VCaP (cell line): ENCODE measurements at regions not wholly inside any gene's neighbourhood (a gene's known extent, or its start where the extent isn't known, plus 50 kb on each side); places are given as distances from the start of the nearest gene placed in this dataset.

Experiments
- H3K27ac ChIP-seq: fragments of 450-650 bp; 2 replicates; pipeline ENCODE4 v1.5.1; 2017
- TF ChIP-seq, protein P1 (sequence below): fragments of 450-650 bp; conservative IDR thresholded peaks from 2 replicates; pipeline ENCODE4 v1.5.1; 2017; ENCODE audit warnings: mild to moderate bottlenecking, moderate library complexity

DNA sequence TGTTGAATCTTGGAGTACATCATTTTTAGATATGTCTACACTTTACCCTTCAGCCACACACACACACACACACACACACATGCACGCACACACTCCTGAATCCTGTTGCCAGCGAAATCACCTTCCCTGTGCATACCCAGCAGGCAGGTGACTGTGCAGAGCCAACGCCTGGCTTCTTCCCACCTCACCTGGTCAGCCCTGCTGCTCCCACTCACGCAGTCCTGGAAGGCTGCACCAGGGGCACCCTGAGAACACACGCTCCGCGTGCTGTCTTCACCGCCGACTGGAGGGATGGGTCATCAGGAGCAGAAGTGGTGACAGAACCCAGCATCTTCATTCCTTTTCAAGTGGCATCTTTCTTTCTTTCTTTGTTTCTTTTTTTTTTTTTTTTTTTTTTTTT, 94.6 kb downstream of the TBXT start:
- no peak overlapping the region for H3K27ac ChIP-seq
- TF ChIP-seq, protein P1, sequence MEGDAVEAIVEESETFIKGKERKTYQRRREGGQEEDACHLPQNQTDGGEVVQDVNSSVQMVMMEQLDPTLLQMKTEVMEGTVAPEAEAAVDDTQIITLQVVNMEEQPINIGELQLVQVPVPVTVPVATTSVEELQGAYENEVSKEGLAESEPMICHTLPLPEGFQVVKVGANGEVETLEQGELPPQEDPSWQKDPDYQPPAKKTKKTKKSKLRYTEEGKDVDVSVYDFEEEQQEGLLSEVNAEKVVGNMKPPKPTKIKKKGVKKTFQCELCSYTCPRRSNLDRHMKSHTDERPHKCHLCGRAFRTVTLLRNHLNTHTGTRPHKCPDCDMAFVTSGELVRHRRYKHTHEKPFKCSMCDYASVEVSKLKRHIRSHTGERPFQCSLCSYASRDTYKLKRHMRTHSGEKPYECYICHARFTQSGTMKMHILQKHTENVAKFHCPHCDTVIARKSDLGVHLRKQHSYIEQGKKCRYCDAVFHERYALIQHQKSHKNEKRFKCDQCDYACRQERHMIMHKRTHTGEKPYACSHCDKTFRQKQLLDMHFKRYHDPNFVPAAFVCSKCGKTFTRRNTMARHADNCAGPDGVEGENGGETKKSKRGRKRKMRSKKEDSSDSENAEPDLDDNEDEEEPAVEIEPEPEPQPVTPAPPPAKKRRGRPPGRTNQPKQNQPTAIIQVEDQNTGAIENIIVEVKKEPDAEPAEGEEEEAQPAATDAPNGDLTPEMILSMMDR: no peak

GRCh38 chr6:166068768-166069167, 98.9 kb downstream of the TBXT start:
- no peak overlapping the region for H3K27ac ChIP-seq
- TF ChIP-seq, protein P1: no peak

GRCh38 chr6:166058064-166058739, 109.4 kb downstream of the TBXT start:
- TF ChIP-seq, protein P1: no peak
- no peak overlapping the region for H3K27ac ChIP-seq

GRCh38 chr6:166057431-166057830, 110.2 kb downstream of the TBXT start:
- TF ChIP-seq, protein P1: no peak

DNA sequence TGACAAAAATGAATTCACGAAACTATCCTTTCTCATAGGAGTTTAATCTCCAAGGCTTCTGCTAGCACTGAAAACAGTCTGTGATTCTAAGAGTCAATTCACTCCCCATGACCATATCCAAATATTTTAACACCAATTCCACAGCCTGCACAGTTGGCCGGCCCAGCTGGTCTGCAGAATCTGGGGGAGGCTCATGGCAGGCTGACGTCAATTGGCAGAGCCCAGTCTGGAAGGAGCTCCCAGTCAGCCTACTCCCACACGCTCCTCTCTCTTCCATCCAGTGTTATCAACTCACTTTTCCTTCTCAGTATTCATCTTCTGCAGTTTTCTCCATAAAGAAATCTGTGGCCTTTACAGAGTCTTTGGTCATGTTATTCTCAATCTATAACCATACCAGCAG, 111.0 kb downstream of the TBXT start:
- TF ChIP-seq, protein P1: no peak
- H3K27ac ChIP-seq: no peak overlapping the region

More at GRCh38 chr6:166057431-166057830, 110.2 kb downstream of the TBXT start:
- H3K27ac ChIP-seq: no peak overlapping the region

- no peak overlapping the region for H3K27ac ChIP-seq
- TF ChIP-seq, protein P1: no peak
Observed at GRCh38 chr6:166055801-166056200, 111.8 kb downstream of the TBXT start.

GRCh38 chr6:166052837-166053236, 114.8 kb downstream of the TBXT start:
- TF ChIP-seq, protein P1: no peak
- no peak overlapping the region for H3K27ac ChIP-seq
